HepG2 (cell line): ENCODE measurements at regions not wholly inside any gene's neighbourhood (a gene's known extent, or its start where the extent isn't known, plus 50 kb on each side); places are given as distances from the start of the nearest gene placed in this dataset.

Experiments used
- ATAC-seq: fragments of 200-7000 bp; cut with Tn5 transposase; 3 replicates; pipeline ENCODE4 v1.9.1; 2020; ENCODE audit warnings: mild to moderate bottlenecking, moderate library complexity
- BruUV-seq: library from RNA; stranded (reverse); fragments of 400-500 nt; replicated peaks from 2 replicates; lab custom pipeline; 2021; lab: Mats Ljungman, UMichigan
- CTCF ChIA-PET: fragments of 300-600 bp; formaldehyde crosslinking; extraction: SDS; loops from one replicate; lab custom pipeline; 2021; ENCODE audit warnings: low total read pairs, inconsistent platforms, low intra/inter-chr PET ratio; lab: Yijun Ruan, JAX
- POLR2A ChIA-PET: fragments of 350-600 bp; sonication (Branson Sonifier 250); formaldehyde crosslinking; loops from one replicate; lab custom pipeline; 2020; ENCODE audit warnings: antibody characterized with exemption, inconsistent platforms; lab: Yijun Ruan, JAX
- DNase-seq: peaks from one replicate; pipeline ENCODE4 v3.0.0-alpha.2; 2015; ENCODE audit warnings: low spot score
- FAIRE-seq: peaks from 3 replicates; lab custom pipeline; 2011; peaks lifted over from hg19 to GRCh38; lab: Jason Lieb, UNC
- H2AFZ ChIP-seq: one replicate; pipeline ENCODE4 v1.6.1; 2011; ENCODE audit warnings: low read length, inconsistent platforms
- H3K27ac ChIP-seq: fragments of 300-600 bp; 3 replicates; pipeline ENCODE4 v1.8.0; 2011; ENCODE audit warnings: mixed run types, mild to moderate bottlenecking, mixed read lengths, low read length, inconsistent platforms; ENCODE audit not compliant: insufficient read depth; ENCODE audit errors: extremely low read length
- H3K27me3 ChIP-seq, 2 experiments: fragments of 200-600 bp in 1 of 2; 2 replicates in 1 of 2; 3 replicates in 1 of 2; pipeline versions ENCODE4 v1.6.0 to v1.8.0; 2011; ENCODE audit warnings: low read length in 2 of 2, mild to moderate bottlenecking in 2 of 2, moderate library complexity in 2 of 2, inconsistent platforms in 1 of 2; ENCODE audit not compliant: insufficient read depth in 2 of 2, control insufficient read depth in 1 of 2
- H3K36me3 ChIP-seq, 2 experiments: fragments of 200-600 bp in 1 of 2; replicated peaks in 1 of 2; 2 replicates in 1 of 2; 3 replicates in 1 of 2; pipeline versions ENCODE4 v1.5.1 to v1.8.0; 2011; ENCODE audit warnings: low read length in 2 of 2, inconsistent platforms in 1 of 2; ENCODE audit not compliant: insufficient read depth in 2 of 2, control insufficient read depth in 1 of 2
- H3K4me1 ChIP-seq: 2 replicates; pipeline ENCODE4 v1.5.1; 2012; ENCODE audit warnings: low read length, inconsistent platforms; ENCODE audit not compliant: insufficient read depth
- H3K4me2 ChIP-seq: 2 replicates; pipeline ENCODE4 v1.6.0; 2011; ENCODE audit warnings: low read depth, low read length, inconsistent platforms
- H3K4me3 ChIP-seq, 3 experiments: fragments of 200-600 bp in 1 of 3; sonication (generic), shearing (Covaris generic) in 1 of 3; replicated peaks in 1 of 3; 2 replicates each; pipeline ENCODE4 v1.5.1; 2011 to 2016; ENCODE audit warnings: low read length in 3 of 3, inconsistent platforms in 2 of 3, low read depth in 2 of 3, mild to moderate bottlenecking in 2 of 3, control low read depth in 1 of 3, mixed read lengths in 1 of 3; ENCODE audit not compliant: insufficient read depth in 1 of 3
- H3K79me2 ChIP-seq: one replicate; pipeline ENCODE4 v1.6.1; 2011; ENCODE audit warnings: low read length, inconsistent platforms; ENCODE audit not compliant: insufficient read depth
- H3K9ac ChIP-seq: 2 replicates; pipeline ENCODE4 v1.6.0; 2011; ENCODE audit warnings: mild to moderate bottlenecking, low read depth, low read length, inconsistent platforms; ENCODE audit not compliant: insufficient read depth
- H3K9me3 ChIP-seq: 2 replicates; pipeline ENCODE4 v1.5.1; 2012; ENCODE audit warnings: mild to moderate bottlenecking, low read length
- H4K20me1 ChIP-seq: 2 replicates; pipeline ENCODE4 v1.6.0; 2011; ENCODE audit warnings: inconsistent platforms, mild to moderate bottlenecking, low read length, moderate library complexity; ENCODE audit not compliant: insufficient read depth
- ARID4A ChIP-seq: sonication (generic); formaldehyde crosslinking; IDR thresholded peaks from 2 replicates; pipeline ENCODE4 v1.5.0; 2020; ENCODE audit warnings: mild to moderate bottlenecking, missing genetic modification reagents, borderline replicate concordance
- CBX5 ChIP-seq: sonication (generic); formaldehyde crosslinking; IDR thresholded peaks from 2 replicates; pipeline ENCODE4 v1.4.0; 2020; ENCODE audit warnings: missing genetic modification reagents, borderline replicate concordance
- CREB1 ChIP-seq, 2 experiments: fragments of 450-650 bp in 1 of 2; IDR thresholded peaks; 2 replicates each; pipeline ENCODE4 v1.6.1; 2016 to 2017; ENCODE audit warnings: control low read depth in 1 of 2, mild to moderate bottlenecking in 1 of 2, missing compliant biosample characterization in 1 of 2, missing genetic modification characterization in 1 of 2
- FOXO1 ChIP-seq: sonication (generic); formaldehyde crosslinking; IDR thresholded peaks from 2 replicates; pipeline ENCODE4 v1.4.0; 2020; ENCODE audit warnings: missing genetic modification reagents
- KDM5A ChIP-seq: fragments of 200-600 bp; sonication (generic); IDR thresholded peaks from 2 replicates; pipeline ENCODE4 v1.7.0; 2018; ENCODE audit warnings: antibody characterized with exemption, mild to moderate bottlenecking, low read length, borderline replicate concordance
- SP4 ChIP-seq: sonication (generic); formaldehyde crosslinking; IDR thresholded peaks from 2 replicates; pipeline ENCODE4 v1.8.1; 2023; ENCODE audit warnings: mild to moderate bottlenecking, missing genetic modification reagents
- TBL1XR1 ChIP-seq: fragments of 150-350 bp; IDR thresholded peaks from 2 replicates; pipeline ENCODE4 v1.6.1; 2014; ENCODE audit warnings: borderline replicate concordance, low read length; ENCODE audit not compliant: partially characterized antibody
- ZBTB7B ChIP-seq: sonication (generic); formaldehyde crosslinking; IDR thresholded peaks from 2 replicates; pipeline ENCODE4 v1.4.0; 2020; ENCODE audit warnings: missing genetic modification reagents
- ZMAT3 ChIP-seq: sonication (generic); formaldehyde crosslinking; conservative IDR thresholded peaks from 2 replicates; pipeline ENCODE4 v1.7.0; 2021; ENCODE audit warnings: missing genetic modification reagents
- ZNF343 ChIP-seq: sonication (generic); formaldehyde crosslinking; IDR thresholded peaks from 2 replicates; pipeline ENCODE4 v1.4.0; 2020; ENCODE audit warnings: mild to moderate bottlenecking, missing genetic modification reagents
- ZNF609 ChIP-seq: sonication (generic); formaldehyde crosslinking; IDR thresholded peaks from 2 replicates; pipeline ENCODE4 v1.4.0; 2020; ENCODE audit warnings: mild to moderate bottlenecking, missing genetic modification reagents, borderline replicate concordance
- ZNF816 ChIP-seq: sonication (generic); formaldehyde crosslinking; IDR thresholded peaks from 2 replicates; pipeline ENCODE4 v1.8.0; 2022; ENCODE audit warnings: missing genetic modification reagents, mild to moderate bottlenecking, borderline replicate concordance
- ZNF878 ChIP-seq: sonication (generic); formaldehyde crosslinking; IDR thresholded peaks from 2 replicates; pipeline ENCODE4 v1.8.1; 2023; ENCODE audit warnings: mild to moderate bottlenecking, missing genetic modification reagents, moderate library complexity
- WGBS: methylation state at CpG from one replicate; pipeline ENCODE4 v1.1.6; 2017; ENCODE audit warnings: low lambda C conversion rate; 5-methylcytosine and 5-hydroxymethylcytosine counted together
- in situ Hi-C: cut with HindIII; loops from 2 replicates; pipeline ENCODE4 v1.10.0; 2017; ENCODE audit warnings: low pct_unique_long_range_greater_than_20kb; ENCODE audit not compliant: extremely low pct_ligation_motif_present
- intact Hi-C: fragments of 100-400 bp; cut with micrococcal nuclease; formaldehyde crosslinking; loops from one replicate; pipeline ENCODE4 v1.10.0; 2022; ENCODE audit not compliant: unreplicated experiment
- TF ChIP-seq, protein P1 (sequence below): sonication (generic); formaldehyde crosslinking; IDR thresholded peaks from 2 replicates; pipeline ENCODE4 v1.8.0; 2022; ENCODE audit warnings: mild to moderate bottlenecking, missing genetic modification reagents, moderate library complexity

DNA sequence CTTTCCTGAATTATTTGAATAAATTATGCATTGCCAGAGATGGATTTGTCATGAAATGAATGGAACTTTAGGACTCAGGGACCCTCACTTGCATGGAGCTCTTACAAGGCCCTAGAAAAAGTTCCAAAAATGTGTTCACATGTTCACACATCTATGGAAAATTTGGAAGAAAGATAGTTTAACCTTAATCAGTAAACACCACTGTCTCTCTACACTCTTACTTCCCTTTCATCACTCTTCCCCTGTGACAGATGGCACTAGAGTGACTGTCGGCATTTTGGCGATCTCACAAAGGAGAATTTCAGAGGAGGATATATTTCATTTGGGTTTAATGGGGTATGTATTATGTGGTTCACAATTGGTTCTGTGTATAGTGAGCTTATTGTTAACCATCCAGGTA is 600.8 kb downstream of the IGSF11 start (continued):
- TF ChIP-seq ARID4A (CRISPR knock-in tag): no peak
- no peak for TF ChIP-seq KDM5A
- TF ChIP-seq ZBTB7B (CRISPR knock-in tag): no peak
- TF ChIP-seq ZNF878 (CRISPR knock-in tag): no peak
- no peak for TF ChIP-seq SP4 (CRISPR knock-in tag)
- TF ChIP-seq ZNF343 (CRISPR knock-in tag): no peak
- TF ChIP-seq, protein P1, sequence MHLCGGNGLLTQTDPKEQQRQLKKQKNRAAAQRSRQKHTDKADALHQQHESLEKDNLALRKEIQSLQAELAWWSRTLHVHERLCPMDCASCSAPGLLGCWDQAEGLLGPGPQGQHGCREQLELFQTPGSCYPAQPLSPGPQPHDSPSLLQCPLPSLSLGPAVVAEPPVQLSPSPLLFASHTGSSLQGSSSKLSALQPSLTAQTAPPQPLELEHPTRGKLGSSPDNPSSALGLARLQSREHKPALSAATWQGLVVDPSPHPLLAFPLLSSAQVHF (CRISPR knock-in tag): no peak
- TF ChIP-seq, all 625 proteins: peak for 0

GRCh38 chr3:118435851-118436350 is 598.7 kb downstream of the IGSF11 start:
- Histone ChIP-seq H3K27me3 (no peaks in the 10 kb centered on the region), H2AFZ (no peak overlapping the region), H4K20me1 (no peaks in the 10 kb centered on the region), H3K79me2 (no peaks in the 10 kb centered on the region), H3K36me3 (no peaks in the 10 kb centered on the region), H3K9ac (no peak overlapping the region), H3K4me2 (no peak overlapping the region), H3K27ac (no peak overlapping the region), H3K4me1 (no peaks in the 10 kb centered on the region), H3K9me3 (no peaks in the 10 kb centered on the region), H3K4me3 (no peak overlapping the region)
- ChIA-PET POLR2A (no interaction called here), CTCF (no interaction called here)
- no peak for ATAC-seq
- in situ Hi-C loops (no loop called here), intact Hi-C loops (no loop called here)
- no peak for DNase-seq
- 2% methylated on average over 1 of the region's 1 CpG for WGBS
- no peak for FAIRE-seq
- BruUV-seq: no TSS peak
- TF ChIP-seq CREB1 (IDR thresholded peaks at IDR 0.05): no peak
- no peak for TF ChIP-seq CREB1 (CRISPR knock-in tag; IDR thresholded peaks at IDR 0.05)
- TF ChIP-seq TBL1XR1: no peak
- TF ChIP-seq FOXO1 (CRISPR knock-in tag): no peak
- no peak for TF ChIP-seq CBX5
- no peak for TF ChIP-seq ZNF816
- TF ChIP-seq ZMAT3: no peak
- TF ChIP-seq ZNF609 (CRISPR knock-in tag): no peak
